Activated CD4-positive, alpha-beta T cell treated with anti-CD3 and anti-CD28 coated beads for 36 hours (primary cell): ENCODE measurements at regions not wholly inside any gene's neighbourhood (a gene's known extent, or its start where the extent isn't known, plus 50 kb on each side); places are given as distances from the start of the nearest gene placed in this dataset.

Experiments used
- ATAC-seq: fragments of 200-7000 bp; cut with Tn5 transposase; one replicate; pipeline ENCODE4 v1.10.0; 2021; ENCODE audit warnings: mild to moderate bottlenecking, moderate library complexity
- CTCF ChIA-PET: fragments of 350-600 bp; sonication (Branson Sonifier 250); formaldehyde crosslinking; loops from one replicate; lab custom pipeline; 2021; ENCODE audit warnings: antibody characterized with exemption; lab: Charles Lee
- POLR2A ChIA-PET: fragments of 350-600 bp; sonication (Branson Sonifier 250); formaldehyde crosslinking; loops from one replicate; lab custom pipeline; 2021; ENCODE audit warnings: antibody characterized with exemption, inconsistent platforms; lab: Charles Lee
- DNase-seq: peaks from one replicate; pipeline ENCODE4 v3.0.0-alpha.2; 2020
- H3K27ac Mint-ChIP-seq: one replicate; pipeline ENCODE4 v1.8.0; 2021; ENCODE audit warnings: mixed read lengths
- H3K27me3 Mint-ChIP-seq: one replicate; pipeline ENCODE4 v1.8.0; 2021; ENCODE audit warnings: mixed read lengths
- H3K36me3 Mint-ChIP-seq: one replicate; pipeline ENCODE4 v1.8.0; 2021; ENCODE audit warnings: low read depth, mixed read lengths
- H3K4me1 Mint-ChIP-seq: one replicate; pipeline ENCODE4 v1.8.0; 2021; ENCODE audit warnings: mixed read lengths
- H3K4me3 Mint-ChIP-seq: one replicate; pipeline ENCODE4 v1.8.0; 2021; ENCODE audit warnings: mild to moderate bottlenecking, moderate library complexity, mixed read lengths
- H3K9me3 Mint-ChIP-seq: one replicate; pipeline ENCODE4 v1.8.0; 2021; ENCODE audit warnings: low read depth, mixed read lengths
- intact Hi-C, 2 experiments: fragments of 100-400 bp; cut with DNase I in 1 of 2; cut with micrococcal nuclease in 1 of 2; formaldehyde crosslinking; loops; one replicate each; pipeline versions ENCODE4 v1.14.2 to v1.15.1; 2022 to 2024; cut with DNase I, micrococcal nuclease

GRCh38 chr2:122651236-122651635 lies 895.8 kb downstream of the TSN start:
- intact Hi-C loops, result no loop called here
- H3K36me3 Mint-ChIP-seq, result no peaks in the 10 kb centered on the region
- DNase-seq (no peak), ATAC-seq (no peak)
- no peak overlapping the region for H3K27ac Mint-ChIP-seq
- ChIA-PET CTCF (no interaction called here), POLR2A (no interaction called here)
- no peaks in the 10 kb centered on the region for H3K27me3 Mint-ChIP-seq
- no peaks in the 10 kb centered on the region for H3K4me1 Mint-ChIP-seq
- no peaks in the 10 kb centered on the region for H3K9me3 Mint-ChIP-seq
- no peak overlapping the region for H3K4me3 Mint-ChIP-seq

GRCh38 chr2:122651780-122652179 lies 896.3 kb downstream of the TSN start:
- Mint-ChIP-seq H3K36me3 (no peaks in the 10 kb centered on the region), H3K4me3 (no peak overlapping the region), H3K27me3 (no peaks in the 10 kb centered on the region), H3K9me3 (no peaks in the 10 kb centered on the region), H3K27ac (no peak overlapping the region), H3K4me1 (no peaks in the 10 kb centered on the region)
- ChIA-PET CTCF (no interaction called here), POLR2A (no interaction called here)
- intact Hi-C loops, result no loop called here
- DNase-seq (no peak), ATAC-seq (no peak)

DNA sequence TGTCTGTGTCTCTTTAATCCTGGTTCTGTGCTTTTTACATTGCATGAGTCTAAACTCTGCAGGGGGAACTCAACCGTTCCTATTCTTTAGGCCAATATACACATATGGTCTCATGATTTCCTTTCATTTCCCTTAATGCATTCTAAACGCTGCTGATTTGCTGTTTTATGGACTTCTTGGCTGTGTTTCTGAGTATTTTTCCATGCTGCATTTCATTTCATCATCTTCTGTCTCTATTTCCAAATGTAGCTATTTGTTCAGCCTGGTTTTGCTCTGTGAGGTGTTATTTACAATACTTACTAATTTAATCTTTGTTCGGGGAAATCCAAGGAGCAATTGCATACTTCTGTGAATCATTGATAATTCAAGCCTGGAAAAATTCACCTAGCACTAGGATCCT lies 897.2 kb downstream of the TSN start:
- DNase-seq (no peak), ATAC-seq (no peak)
- H3K36me3 Mint-ChIP-seq, result no peaks in the 10 kb centered on the region
- H3K27me3 Mint-ChIP-seq, result no peaks in the 10 kb centered on the region
- POLR2A ChIA-PET, result interaction anchor here (0.5 kb wide), 1 partner anchor 224 kb away, joined by 3 read pairs; no protein-coding TSS in a partner anchor
- no peaks in the 10 kb centered on the region for H3K9me3 Mint-ChIP-seq
- intact Hi-C loops, result no loop called here
- H3K27ac Mint-ChIP-seq, result no peak overlapping the region
- no peak overlapping the region for H3K4me3 Mint-ChIP-seq
- CTCF ChIA-PET, result no interaction called here
- H3K4me1 Mint-ChIP-seq, result no peaks in the 10 kb centered on the region

- Mint-ChIP-seq H3K4me3 (no peak overlapping the region), H3K36me3 (no peaks in the 10 kb centered on the region), H3K27ac (no peak overlapping the region), H3K9me3 (no peaks in the 10 kb centered on the region), H3K27me3 (peaks cover 2% of the 10 kb centered on the region), H3K4me1 (no peaks in the 10 kb centered on the region)
- DNase-seq (no peak), ATAC-seq (no peak)
- ChIA-PET POLR2A (no interaction called here), CTCF (no interaction called here)
- intact Hi-C loops, result no loop called here
Measured at GRCh38 chr2:122656403-122656802, 901.0 kb downstream of the TSN start.

DNA sequence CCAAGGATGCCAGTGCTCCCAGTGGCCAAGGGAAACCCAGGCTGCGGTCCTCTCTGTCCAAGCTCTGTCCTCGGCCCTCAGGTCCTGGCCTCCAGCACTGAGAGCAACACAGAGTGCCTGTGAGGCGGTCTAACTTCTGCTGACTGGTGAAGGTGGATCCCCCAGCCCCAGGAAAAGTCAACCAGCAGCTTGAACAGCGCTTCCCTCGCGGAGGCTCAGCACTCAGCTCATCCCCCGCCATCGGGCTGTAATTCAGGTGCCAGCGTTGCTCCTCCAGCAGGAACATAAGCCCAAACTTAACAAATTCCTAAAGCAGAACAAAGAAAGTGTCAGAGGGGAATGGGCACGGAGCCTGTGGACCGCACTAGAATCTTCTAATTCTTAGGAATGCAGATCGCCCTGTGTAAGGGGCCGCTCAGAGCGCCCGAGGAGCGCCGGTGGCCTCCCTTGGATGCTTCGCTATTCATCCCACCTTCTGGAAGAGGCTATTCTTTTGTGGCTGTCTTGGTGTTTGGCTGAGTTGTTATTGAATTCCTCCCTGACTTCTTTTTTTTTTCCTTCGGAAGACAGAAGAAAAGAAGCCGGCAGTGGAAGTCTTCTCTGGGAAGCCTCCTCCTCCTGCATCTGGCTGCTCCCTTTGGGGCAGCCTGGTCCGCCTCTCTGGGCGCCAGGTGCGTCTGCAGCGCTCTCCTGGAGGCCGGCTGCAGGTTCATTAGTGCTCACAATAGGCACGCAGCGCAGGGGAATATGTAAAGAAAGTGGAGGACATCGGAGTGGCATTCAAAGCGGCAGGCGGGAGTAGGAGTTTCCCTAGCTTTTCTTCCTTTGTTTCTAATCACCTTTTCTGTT lies 905.6 kb downstream of the TSN start:
- CTCF ChIA-PET, result no interaction called here

GRCh38 chr2:122663620-122664019 lies 908.2 kb downstream of the TSN start:
- ChIA-PET POLR2A (no interaction called here), CTCF (no interaction called here)
- Mint-ChIP-seq H3K27ac (no peak overlapping the region), H3K4me1 (no peaks in the 10 kb centered on the region), H3K27me3 (peaks cover 2% of the 10 kb centered on the region), H3K9me3 (no peaks in the 10 kb centered on the region), H3K4me3 (no peak overlapping the region), H3K36me3 (no peaks in the 10 kb centered on the region)
- intact Hi-C loops, result no loop called here
- no peak for ATAC-seq
- no peak for DNase-seq

More for the DNA sequence above, 905.6 kb downstream of the TSN start:
- intact Hi-C loops, result no loop called here
- no peaks in the 10 kb centered on the region for H3K4me1 Mint-ChIP-seq
- H3K27ac Mint-ChIP-seq, result no peak overlapping the region
- no peaks in the 10 kb centered on the region for H3K36me3 Mint-ChIP-seq
- ATAC-seq, result no peak
- no peak for DNase-seq
- peaks cover 2% of the 10 kb centered on the region for H3K27me3 Mint-ChIP-seq
- POLR2A ChIA-PET, result no interaction called here
- H3K4me3 Mint-ChIP-seq, result no peak overlapping the region
- no peaks in the 10 kb centered on the region for H3K9me3 Mint-ChIP-seq

DNA sequence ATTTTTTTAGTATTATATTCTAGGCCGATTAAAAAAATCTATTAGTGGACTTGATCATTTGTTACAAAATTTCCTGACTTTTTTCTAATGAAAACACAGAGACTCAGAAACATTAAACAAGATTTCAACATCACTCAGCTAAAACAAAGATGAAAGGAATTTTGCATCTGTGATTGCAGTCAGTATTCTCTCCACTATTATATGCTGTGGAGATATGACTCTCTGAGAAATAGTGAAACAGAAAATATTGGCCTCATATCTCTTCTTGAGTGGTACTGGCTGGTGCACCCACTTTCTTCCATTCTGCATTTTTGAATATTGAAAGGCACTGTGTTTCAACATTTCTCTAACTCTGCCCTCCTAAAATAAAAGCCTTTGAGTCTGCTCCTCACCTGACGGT lies 914.2 kb downstream of the TSN start:
- DNase-seq (no peak), ATAC-seq (no peak)
- no peaks in the 10 kb centered on the region for H3K36me3 Mint-ChIP-seq
- H3K27ac Mint-ChIP-seq, result no peak overlapping the region
- intact Hi-C loops, result no loop called here
- H3K9me3 Mint-ChIP-seq, result peaks cover 2% of the 10 kb centered on the region
- no peaks in the 10 kb centered on the region for H3K4me1 Mint-ChIP-seq
- ChIA-PET POLR2A (no interaction called here), CTCF (no interaction called here)
- no peak overlapping the region for H3K4me3 Mint-ChIP-seq
- no peaks in the 10 kb centered on the region for H3K27me3 Mint-ChIP-seq

GRCh38 chr2:122670897-122671296 lies 915.4 kb downstream of the TSN start:
- Mint-ChIP-seq H3K4me1 (no peaks in the 10 kb centered on the region), H3K27me3 (no peaks in the 10 kb centered on the region), H3K27ac (no peak overlapping the region), H3K36me3 (no peaks in the 10 kb centered on the region), H3K4me3 (no peak overlapping the region), H3K9me3 (peaks cover 2% of the 10 kb centered on the region)
- ChIA-PET POLR2A (no interaction called here), CTCF (no interaction called here)
- intact Hi-C loops, result no loop called here
- ATAC-seq (no peak), DNase-seq (no peak)

DNA sequence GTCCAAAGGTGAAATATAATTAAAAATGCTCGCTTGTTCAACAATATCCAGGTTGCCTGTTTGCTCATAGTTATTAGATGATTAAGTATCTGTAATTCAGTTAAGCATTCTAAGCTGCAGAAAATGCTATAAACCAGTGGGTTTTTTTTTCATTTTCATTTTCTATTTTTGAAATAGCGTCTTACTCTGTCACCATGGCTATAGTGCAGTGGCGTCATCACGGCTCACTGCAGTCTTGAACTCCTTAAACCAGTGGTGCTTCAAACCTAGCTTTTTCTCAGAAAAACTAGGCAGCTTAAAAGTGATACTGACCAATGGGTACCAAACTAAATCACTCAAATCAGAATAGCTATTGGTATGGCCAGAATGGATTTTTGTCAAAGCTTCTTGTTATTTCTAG lies 925.2 kb downstream of the TSN start:
- DNase-seq (no peak), ATAC-seq (no peak)
- H3K9me3 Mint-ChIP-seq, result peaks cover 5% of the 10 kb centered on the region
- H3K27ac Mint-ChIP-seq, result no peak overlapping the region
- ChIA-PET POLR2A (no interaction called here), CTCF (no interaction called here)
- intact Hi-C loops, result no loop called here
- H3K4me3 Mint-ChIP-seq, result no peak overlapping the region
- no peaks in the 10 kb centered on the region for H3K27me3 Mint-ChIP-seq
- H3K36me3 Mint-ChIP-seq, result no peaks in the 10 kb centered on the region
- H3K4me1 Mint-ChIP-seq, result no peaks in the 10 kb centered on the region

DNA sequence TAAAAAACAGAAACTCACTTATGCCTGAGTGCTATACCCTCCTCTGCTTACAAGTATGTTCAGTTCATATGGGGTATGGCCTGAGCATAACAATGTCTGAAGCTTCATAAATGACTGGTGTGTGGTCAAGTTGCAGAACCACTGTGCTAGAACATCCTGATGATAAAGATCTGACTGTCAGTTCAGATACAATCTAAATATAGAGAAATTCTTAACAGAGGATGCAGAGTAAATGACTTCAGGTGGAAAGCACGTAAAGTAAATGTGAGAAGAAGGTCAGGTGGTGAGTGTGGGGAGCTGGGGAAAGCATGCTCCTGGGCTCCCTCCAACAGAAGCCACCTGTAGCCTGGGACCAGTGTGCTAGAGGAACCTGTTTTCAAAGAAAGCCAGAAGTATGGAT lies 926.2 kb downstream of the TSN start:
- intact Hi-C loops, result no loop called here
- Mint-ChIP-seq H3K27ac (no peak overlapping the region), H3K4me1 (no peaks in the 10 kb centered on the region), H3K9me3 (peaks cover 5% of the 10 kb centered on the region), H3K36me3 (no peaks in the 10 kb centered on the region), H3K27me3 (no peaks in the 10 kb centered on the region), H3K4me3 (no peak overlapping the region)
- ChIA-PET POLR2A (interaction anchor here (0.6 kb wide), 1 partner anchor 172 kb away, joined by 3 read pairs; no protein-coding TSS in a partner anchor), CTCF (no interaction called here)
- ATAC-seq (no peak), DNase-seq (no peak)

DNA sequence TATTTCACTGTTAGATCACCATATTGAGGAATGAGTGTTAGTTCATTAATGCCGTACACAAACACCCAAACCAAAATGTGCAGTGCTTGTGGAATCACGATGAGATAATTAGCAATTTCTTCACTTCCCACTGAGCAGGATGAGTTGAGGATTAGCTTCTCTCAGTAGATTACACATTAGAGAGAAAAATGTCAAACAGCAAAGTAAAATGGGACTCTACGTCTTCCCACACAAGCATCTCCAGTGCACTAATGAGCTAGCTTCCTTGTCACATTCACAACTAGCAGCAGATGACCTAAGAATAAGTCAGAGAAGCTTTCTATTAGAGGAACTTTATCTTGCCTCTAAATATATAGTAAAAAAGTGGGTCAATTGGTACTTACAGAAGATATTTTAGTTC lies 926.9 kb downstream of the TSN start:
- no peak for DNase-seq
- no peaks in the 10 kb centered on the region for H3K27me3 Mint-ChIP-seq
- intact Hi-C loops, result no loop called here
- no peaks in the 10 kb centered on the region for H3K36me3 Mint-ChIP-seq
- no peak overlapping the region for H3K27ac Mint-ChIP-seq
- H3K4me3 Mint-ChIP-seq, result no peak overlapping the region
- H3K9me3 Mint-ChIP-seq, result peaks cover 3% of the 10 kb centered on the region
- POLR2A ChIA-PET, result interaction anchor here (0.6 kb wide), 1 partner anchor 172 kb away, joined by 3 read pairs; no protein-coding TSS in a partner anchor
- CTCF ChIA-PET, result no interaction called here
- H3K4me1 Mint-ChIP-seq, result no peaks in the 10 kb centered on the region
- ATAC-seq, result no peak

GRCh38 chr2:122683018-122683417 lies 927.6 kb downstream of the TSN start:
- no peak overlapping the region for H3K27ac Mint-ChIP-seq
- no peaks in the 10 kb centered on the region for H3K4me1 Mint-ChIP-seq
- ChIA-PET CTCF (no interaction called here), POLR2A (no interaction called here)
- no peak overlapping the region for H3K4me3 Mint-ChIP-seq
- DNase-seq (no peak), ATAC-seq (no peak)
- H3K27me3 Mint-ChIP-seq, result no peaks in the 10 kb centered on the region
- peaks cover 2% of the 10 kb centered on the region for H3K9me3 Mint-ChIP-seq
- intact Hi-C loops, result no loop called here
- H3K36me3 Mint-ChIP-seq, result no peaks in the 10 kb centered on the region
